ENCODE measurements at regions not wholly inside any gene's neighbourhood (a gene's known extent, or its start where the extent isn't known, plus 50 kb on each side); places are given as distances from the start of the nearest gene placed in this dataset.

DNA sequence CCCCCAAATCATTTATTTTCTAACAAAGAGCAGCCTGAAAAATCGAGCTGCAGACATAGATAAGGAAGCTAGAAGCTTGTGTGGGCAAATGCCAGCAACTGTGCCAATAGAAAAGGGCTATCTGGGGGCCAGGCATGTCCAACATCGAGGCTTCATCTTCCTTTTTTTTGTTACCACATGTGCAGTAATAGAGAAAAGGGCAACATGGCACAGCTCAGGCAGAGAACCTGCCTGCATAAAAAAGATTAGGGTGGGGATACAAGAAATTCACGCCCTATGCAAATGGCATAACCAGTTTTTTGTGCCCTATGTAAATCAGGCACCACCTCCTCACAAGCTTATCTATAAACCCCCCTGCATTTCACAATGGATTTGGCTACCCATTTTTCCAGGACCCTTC, 60.4 kb upstream of the ABCC4 start:
- Histone ChIP-seq H3K4me1 (ENCODE audit: insufficient read depth, low read length) (no peaks in the 10 kb centered on the region), H3K27me3 (ENCODE audit: insufficient read depth, low read length, poor library complexity, severe bottlenecking) (no peaks in the 10 kb centered on the region), H3K9me3 (ENCODE audit: low read length) (no peaks in the 10 kb centered on the region), H3K4me3 (ENCODE audit: low read length) (no peak overlapping the region), H3K36me3 (ENCODE audit: insufficient read depth, low read length) (no peaks in the 10 kb centered on the region), H3K27ac (ENCODE audit: low read depth, low read length) (no peak overlapping the region)
- Mint-ChIP-seq H3K4me3 (no peak overlapping the region), H3K36me3 (no peaks in the 10 kb centered on the region), H3K27ac (peak overlapping the region in 1 of 8 donors; percentile 13), H3K27me3 (peaks cover 16 to 23% of the 10 kb centered on the region in 2 donors), H3K9me3 (peaks cover 0 to 2% (median 0%) of the 10 kb centered on the region in 5 donors), H3K4me1 (no peaks in the 10 kb centered on the region)
- POLR2A ChIA-PET = no interaction called here
- DNase-seq = no peak
- CTCF ChIA-PET = interaction anchor here (2.8 kb wide), 1 partner anchor 19 kb away, joined by 8 read pairs; no protein-coding TSS in a partner anchor

DNA sequence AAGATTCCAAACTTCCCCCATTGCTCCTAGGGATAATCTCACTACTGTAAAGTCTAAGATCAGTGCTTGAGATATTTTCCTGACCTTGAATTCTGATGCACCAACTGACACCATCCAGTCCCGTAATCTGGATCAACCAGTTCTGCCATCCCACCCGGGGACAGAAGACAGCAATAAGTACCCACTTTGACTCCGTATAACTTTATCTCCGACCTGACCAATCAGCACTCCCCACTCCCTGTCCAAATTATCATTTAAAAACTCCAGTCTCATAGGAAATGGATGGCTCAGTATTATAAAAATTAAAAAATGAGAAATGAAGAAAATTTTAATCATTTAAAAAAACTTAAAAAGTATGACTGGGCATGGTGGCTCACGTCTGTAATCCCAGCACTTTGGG, 61.4 kb upstream of the ABCC4 start:
- no peaks in the 10 kb centered on the region for H3K36me3 ChIP-seq (ENCODE audit: insufficient read depth, low read length)
- no peak overlapping the region for H3K27ac ChIP-seq (ENCODE audit: low read depth, low read length)
- no peaks in the 10 kb centered on the region for H3K4me1 ChIP-seq (ENCODE audit: insufficient read depth, low read length)
- POLR2A ChIA-PET = no interaction called here
- H3K27ac Mint-ChIP-seq = no peak overlapping the region
- H3K27me3 Mint-ChIP-seq = peaks cover 17 to 26% of the 10 kb centered on the region in 2 donors
- no peak overlapping the region for H3K4me3 ChIP-seq (ENCODE audit: low read length)
- peaks cover 0 to 2% (median 0%) of the 10 kb centered on the region in 5 donors for H3K9me3 Mint-ChIP-seq
- H3K27me3 ChIP-seq (ENCODE audit: insufficient read depth, low read length, poor library complexity, severe bottlenecking) = no peaks in the 10 kb centered on the region
- CTCF ChIA-PET = interaction anchor here (2.8 kb wide), 1 partner anchor 18 kb away, joined by 8 read pairs; no protein-coding TSS in a partner anchor
- no peaks in the 10 kb centered on the region for H3K36me3 Mint-ChIP-seq
- no peaks in the 10 kb centered on the region for H3K4me1 Mint-ChIP-seq
- DNase-seq = no peak
- H3K9me3 ChIP-seq (ENCODE audit: low read length) = no peaks in the 10 kb centered on the region
- no peak overlapping the region for H3K4me3 Mint-ChIP-seq

DNA sequence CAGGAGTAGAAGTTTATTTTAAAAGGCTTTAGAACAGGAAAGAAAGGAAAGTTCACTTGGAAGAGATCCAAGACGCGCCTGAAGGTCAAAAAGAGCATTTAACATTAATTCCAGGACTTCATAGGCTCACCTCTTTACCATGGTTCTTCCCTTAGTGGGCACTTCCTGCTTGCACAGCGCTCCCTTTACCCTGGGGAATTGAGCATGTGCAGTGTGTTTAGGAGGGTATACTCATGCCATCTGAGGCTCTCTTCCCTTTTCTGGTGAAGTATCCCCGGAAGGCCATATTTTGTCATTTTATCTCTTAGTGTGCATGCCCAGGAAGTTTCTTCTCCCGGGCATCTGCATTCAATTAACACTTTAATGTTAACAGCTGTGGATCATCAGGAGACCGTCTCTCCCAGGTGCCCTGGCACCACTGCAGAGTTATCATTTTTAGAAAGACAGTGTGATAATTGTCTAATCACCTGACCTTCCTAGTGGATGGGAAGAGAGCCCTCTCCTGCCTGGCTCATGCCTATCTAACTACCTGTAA, 66.1 kb upstream of the ABCC4 start:
- Histone ChIP-seq H3K4me3 (ENCODE audit: low read length) (no peak overlapping the region), H3K9me3 (ENCODE audit: low read length) (no peaks in the 10 kb centered on the region), H3K4me1 (ENCODE audit: insufficient read depth, low read length) (no peaks in the 10 kb centered on the region), H3K36me3 (ENCODE audit: insufficient read depth, low read length) (no peaks in the 10 kb centered on the region), H3K27me3 (ENCODE audit: insufficient read depth, low read length, poor library complexity, severe bottlenecking) (no peaks in the 10 kb centered on the region), H3K27ac (ENCODE audit: low read depth, low read length) (no peak overlapping the region)
- CTCF ChIA-PET = no interaction called here
- Mint-ChIP-seq H3K9me3 (peaks cover 0 to 2% (median 0%) of the 10 kb centered on the region in 5 donors), H3K27me3 (peaks cover 6 to 12% of the 10 kb centered on the region in 2 donors), H3K4me3 (no peak overlapping the region), H3K36me3 (no peaks in the 10 kb centered on the region), H3K27ac (no peak overlapping the region), H3K4me1 (no peaks in the 10 kb centered on the region)
- POLR2A ChIA-PET = no interaction called here
- DNase-seq = no peak

DNA sequence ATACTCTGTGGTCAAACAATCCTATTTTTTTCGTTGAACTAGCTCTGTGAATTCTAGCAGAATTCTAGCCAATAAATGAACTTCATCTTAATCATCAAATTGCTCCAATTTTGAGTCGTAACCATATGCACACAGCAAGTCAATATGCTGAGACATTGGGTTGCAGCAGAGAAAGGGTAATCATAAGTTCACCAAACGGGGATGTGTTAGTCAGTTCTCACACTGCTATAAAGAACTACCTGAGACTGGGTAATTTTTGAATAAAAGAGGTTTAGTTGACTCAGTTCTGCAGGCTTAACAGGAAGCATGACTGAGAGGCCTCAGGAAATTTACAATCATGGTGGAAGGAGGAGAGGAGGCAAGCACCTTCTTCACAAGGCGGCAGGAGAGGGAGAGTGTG, 67.7 kb upstream of the ABCC4 start:
- Mint-ChIP-seq H3K9me3 (no peaks in the 10 kb centered on the region), H3K27ac (no peak overlapping the region), H3K27me3 (peaks cover 6 to 10% of the 10 kb centered on the region in 2 donors), H3K36me3 (no peaks in the 10 kb centered on the region), H3K4me3 (no peak overlapping the region), H3K4me1 (no peaks in the 10 kb centered on the region)
- no peak for DNase-seq
- Histone ChIP-seq H3K4me3 (ENCODE audit: low read length) (no peak overlapping the region), H3K4me1 (ENCODE audit: insufficient read depth, low read length) (no peaks in the 10 kb centered on the region), H3K27ac (ENCODE audit: low read depth, low read length) (no peak overlapping the region), H3K36me3 (ENCODE audit: insufficient read depth, low read length) (no peaks in the 10 kb centered on the region), H3K9me3 (ENCODE audit: low read length) (no peaks in the 10 kb centered on the region), H3K27me3 (ENCODE audit: insufficient read depth, low read length, poor library complexity, severe bottlenecking) (no peaks in the 10 kb centered on the region)
- CTCF ChIA-PET = no interaction called here
- POLR2A ChIA-PET = no interaction called here

DNA sequence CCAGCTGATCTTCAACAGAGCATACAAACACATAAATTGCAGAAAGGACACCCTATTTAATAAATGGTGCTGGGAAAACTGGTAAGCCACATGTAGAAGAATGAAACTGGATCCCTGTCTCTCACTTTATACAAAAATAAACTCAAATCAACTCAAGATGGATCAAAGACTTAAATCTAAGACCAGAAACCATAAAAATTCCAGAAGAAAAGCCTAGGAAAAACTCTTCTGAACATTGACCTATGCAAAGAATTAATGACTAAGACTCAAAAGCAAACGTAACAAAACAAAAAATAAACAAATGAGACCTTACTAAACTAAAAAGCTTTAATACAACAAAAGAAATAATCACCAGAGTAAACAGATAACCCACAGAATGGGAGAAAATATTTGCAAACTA, 74.5 kb upstream of the ABCC4 start:
- Mint-ChIP-seq H3K4me3 (no peak overlapping the region), H3K9me3 (no peaks in the 10 kb centered on the region), H3K27me3 (peaks cover 15 to 16% of the 10 kb centered on the region in 2 donors), H3K27ac (no peak overlapping the region), H3K36me3 (no peaks in the 10 kb centered on the region), H3K4me1 (peaks cover 4% of the 10 kb centered on the region in 3 donors)
- no peak overlapping the region for H3K4me3 ChIP-seq (ENCODE audit: low read length)
- ChIA-PET CTCF (no interaction called here), POLR2A (no interaction called here)
- H3K36me3 ChIP-seq (ENCODE audit: insufficient read depth, low read length) = no peaks in the 10 kb centered on the region
- H3K9me3 ChIP-seq (ENCODE audit: low read length) = no peaks in the 10 kb centered on the region
- no peaks in the 10 kb centered on the region for H3K4me1 ChIP-seq (ENCODE audit: insufficient read depth, low read length)
- H3K27ac ChIP-seq (ENCODE audit: low read depth, low read length) = no peak overlapping the region
- DNase-seq = no peak
- no peaks in the 10 kb centered on the region for H3K27me3 ChIP-seq (ENCODE audit: insufficient read depth, low read length, poor library complexity, severe bottlenecking)

DNA sequence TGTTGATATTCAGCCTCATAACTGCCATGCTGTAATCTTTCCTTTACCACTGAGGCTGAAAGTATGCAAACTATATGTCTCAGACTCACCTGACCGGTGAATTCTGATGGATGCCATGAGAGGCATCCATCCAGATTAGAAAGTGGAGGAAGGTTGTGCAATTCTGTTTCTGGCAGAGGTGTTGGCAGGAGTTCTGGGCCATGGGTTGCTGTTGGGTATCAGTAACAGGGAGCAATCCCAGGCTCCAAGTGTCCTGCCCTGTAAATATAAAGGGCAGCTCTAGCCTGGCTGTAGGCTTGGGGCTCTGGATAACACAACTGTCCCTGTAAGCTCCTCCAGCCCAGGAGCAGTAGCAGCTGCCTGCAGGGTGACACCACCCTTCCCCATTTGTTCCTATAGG, 77.4 kb upstream of the ABCC4 start:
- no peaks in the 10 kb centered on the region for H3K9me3 ChIP-seq (ENCODE audit: low read length)
- no peak overlapping the region for H3K27ac ChIP-seq (ENCODE audit: low read depth, low read length)
- H3K36me3 ChIP-seq (ENCODE audit: insufficient read depth, low read length) = no peaks in the 10 kb centered on the region
- Mint-ChIP-seq H3K27ac (no peak overlapping the region), H3K36me3 (no peaks in the 10 kb centered on the region), H3K9me3 (no peaks in the 10 kb centered on the region), H3K27me3 (peaks cover 10 to 20% of the 10 kb centered on the region in 2 donors), H3K4me3 (no peak overlapping the region), H3K4me1 (peaks cover 4 to 5% (median 5%) of the 10 kb centered on the region in 3 donors)
- DNase-seq = no peak
- no peak overlapping the region for H3K4me3 ChIP-seq (ENCODE audit: low read length)
- no peaks in the 10 kb centered on the region for H3K27me3 ChIP-seq (ENCODE audit: insufficient read depth, low read length, poor library complexity, severe bottlenecking)
- ChIA-PET POLR2A (no interaction called here), CTCF (interaction anchor here (1.7 to 7.4 kb wide), 2 partner anchors 188 to 196 kb away, joined by 3 to 105 read pairs; no protein-coding TSS in a partner anchor)
- no peaks in the 10 kb centered on the region for H3K4me1 ChIP-seq (ENCODE audit: insufficient read depth, low read length)

DNA sequence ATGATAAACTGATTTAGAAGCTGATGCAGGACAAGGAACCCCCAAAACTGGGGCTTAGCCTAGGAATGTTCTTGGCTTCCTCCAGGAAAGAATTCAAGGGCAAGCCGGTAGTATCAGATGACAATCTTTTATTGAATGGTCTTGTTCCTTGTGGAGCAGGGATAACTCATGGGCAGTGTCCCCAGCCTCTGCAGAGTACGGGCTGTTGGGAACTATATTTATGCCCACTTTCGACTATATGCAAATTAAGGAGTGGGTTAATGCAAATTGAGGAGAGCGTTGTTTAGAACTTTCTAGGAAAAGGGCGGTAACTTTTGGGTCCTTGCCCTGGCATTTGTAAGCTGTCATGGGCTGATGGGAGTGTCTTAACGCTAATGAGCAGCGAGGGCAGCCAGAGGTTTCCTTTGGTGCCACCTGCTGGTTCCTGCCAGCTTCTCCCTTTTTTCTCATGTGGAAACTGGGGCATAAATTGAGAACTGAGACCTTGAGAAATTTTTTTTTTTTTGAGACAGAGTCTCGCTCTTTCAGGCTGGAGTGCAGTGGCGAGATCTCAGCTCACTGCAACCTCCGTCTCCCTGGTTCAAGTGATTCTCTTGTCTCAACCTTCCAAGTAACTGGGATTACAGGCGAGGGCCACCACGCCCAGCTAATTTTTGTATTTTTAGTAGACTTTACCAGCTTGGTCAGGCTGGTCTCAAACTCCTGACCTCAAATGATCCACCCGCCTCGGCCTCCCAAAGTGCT, 79.4 kb upstream of the ABCC4 start:
- no peaks in the 10 kb centered on the region for H3K27me3 ChIP-seq (ENCODE audit: insufficient read depth, low read length, poor library complexity, severe bottlenecking)
- no peaks in the 10 kb centered on the region for H3K9me3 ChIP-seq (ENCODE audit: low read length)
- Mint-ChIP-seq H3K27me3 (peaks cover 10 to 13% of the 10 kb centered on the region in 2 donors), H3K36me3 (no peaks in the 10 kb centered on the region), H3K9me3 (no peaks in the 10 kb centered on the region), H3K4me3 (no peak overlapping the region), H3K27ac (no peak overlapping the region), H3K4me1 (peaks cover 4 to 5% (median 5%) of the 10 kb centered on the region in 3 donors)
- CTCF ChIA-PET = interaction anchor here (0.6 to 7.4 kb wide), 22 partner anchors 9 to 279 kb away, joined by 3 to 105 read pairs (median 4); partner anchors contain the start of gene ABCC4
- H3K4me1 ChIP-seq (ENCODE audit: insufficient read depth, low read length) = no peaks in the 10 kb centered on the region
- H3K27ac ChIP-seq (ENCODE audit: low read depth, low read length) = no peak overlapping the region
- no peak overlapping the region for H3K4me3 ChIP-seq (ENCODE audit: low read length)
- POLR2A ChIA-PET = no interaction called here
- no peaks in the 10 kb centered on the region for H3K36me3 ChIP-seq (ENCODE audit: insufficient read depth, low read length)
- DNase-seq = peak; percentile 40 to 71 (median 49)

DNA sequence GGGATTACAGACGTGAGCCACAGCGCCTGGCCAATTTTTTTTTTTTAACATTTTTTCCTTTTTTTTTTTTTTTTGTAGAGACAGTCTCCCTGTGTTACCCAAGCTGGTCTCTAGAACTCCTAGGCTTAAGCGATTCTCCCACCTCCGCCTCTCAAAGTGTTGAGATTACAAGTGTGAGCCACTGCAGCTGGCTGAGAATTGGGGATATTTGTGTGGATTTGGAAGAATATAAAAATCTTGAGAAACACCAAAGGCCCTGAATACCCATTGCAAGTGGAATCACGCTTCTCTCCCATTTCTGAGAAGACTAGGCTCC, 79.9 kb upstream of the ABCC4 start:
- POLR2A ChIA-PET = no interaction called here

More for the DNA sequence above, 79.9 kb upstream of the ABCC4 start:
- no peaks in the 10 kb centered on the region for H3K9me3 ChIP-seq (ENCODE audit: low read length)
- no peak overlapping the region for H3K27ac ChIP-seq (ENCODE audit: low read depth, low read length)
- H3K27me3 Mint-ChIP-seq = peaks cover 7 to 11% of the 10 kb centered on the region in 2 donors
- no peak overlapping the region for H3K27ac Mint-ChIP-seq
- no peaks in the 10 kb centered on the region for H3K4me1 ChIP-seq (ENCODE audit: insufficient read depth, low read length)
- H3K9me3 Mint-ChIP-seq = no peaks in the 10 kb centered on the region
- H3K4me1 Mint-ChIP-seq = peaks cover 4 to 5% (median 5%) of the 10 kb centered on the region in 3 donors
- no peaks in the 10 kb centered on the region for H3K36me3 Mint-ChIP-seq
- no peak for DNase-seq
- CTCF ChIA-PET = interaction anchor here (0.6 to 7.4 kb wide), 21 partner anchors 10 to 278 kb away, joined by 3 to 105 read pairs (median 4); partner anchors contain the start of gene ABCC4
- H3K4me3 Mint-ChIP-seq = no peak overlapping the region
- no peaks in the 10 kb centered on the region for H3K27me3 ChIP-seq (ENCODE audit: insufficient read depth, low read length, poor library complexity, severe bottlenecking)
- H3K4me3 ChIP-seq (ENCODE audit: low read length) = no peak overlapping the region
- no peaks in the 10 kb centered on the region for H3K36me3 ChIP-seq (ENCODE audit: insufficient read depth, low read length)

Data from CD8-positive, alpha-beta memory T cell (primary cell).